WI38 (cell line): ENCODE measurements at regions not wholly inside any gene's neighbourhood (a gene's known extent, or its start where the extent isn't known, plus 50 kb on each side); places are given as distances from the start of the nearest gene placed in this dataset.

ENCODE experiments used
- H3K4me3 ChIP-seq: 2 replicates; pipeline ENCODE4 v1.5.1; 2011; ENCODE audit warnings: low read depth, mild to moderate bottlenecking, control low read depth, low read length
- CTCF ChIP-seq: IDR thresholded peaks from 2 replicates; pipeline ENCODE4 v1.5.1; 2012; ENCODE audit warnings: low read depth, mild to moderate bottlenecking, control low read depth, low read length

DNA sequence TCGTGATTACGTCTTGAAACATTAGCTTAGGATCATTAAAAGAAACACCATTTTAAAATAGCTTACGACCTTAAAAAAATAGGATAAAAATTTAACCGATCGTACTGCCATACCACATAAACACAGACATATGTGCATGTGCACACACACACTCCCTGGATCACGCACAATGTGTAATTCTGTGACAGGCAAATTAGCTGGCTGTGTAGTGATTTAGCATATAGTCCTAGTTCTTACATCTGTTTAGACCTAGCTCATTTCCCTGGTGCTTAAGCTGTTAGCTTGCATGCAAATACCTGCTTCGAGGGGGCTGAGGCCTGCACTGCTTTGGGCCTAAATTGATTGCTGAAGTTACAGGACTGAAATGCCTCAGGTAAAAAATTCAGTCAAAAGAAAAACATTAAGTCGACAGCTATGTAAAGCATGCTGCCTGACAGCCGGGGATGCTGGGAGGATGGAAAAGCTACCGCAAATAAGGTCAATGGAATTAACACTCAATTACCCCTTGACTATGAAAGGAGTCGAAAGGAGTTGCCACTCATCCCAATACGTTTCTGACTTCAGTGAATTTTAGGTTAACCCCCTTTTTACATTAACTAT, 267.1 kb upstream of the FZD8 start:
- no peak for TF ChIP-seq CTCF
- H3K4me3 ChIP-seq: no peak overlapping the region

GRCh38 chr10:35908451-35908850, 266.4 kb upstream of the FZD8 start:
- no peak overlapping the region for H3K4me3 ChIP-seq
- no peak for TF ChIP-seq CTCF

- no peak overlapping the region for H3K4me3 ChIP-seq
- no peak for TF ChIP-seq CTCF
Observed at GRCh38 chr10:35907548-35907947, 265.5 kb upstream of the FZD8 start.

- TF ChIP-seq CTCF: no peak
- no peak overlapping the region for H3K4me3 ChIP-seq
Observed at GRCh38 chr10:35906155-35906554, 264.1 kb upstream of the FZD8 start.

DNA sequence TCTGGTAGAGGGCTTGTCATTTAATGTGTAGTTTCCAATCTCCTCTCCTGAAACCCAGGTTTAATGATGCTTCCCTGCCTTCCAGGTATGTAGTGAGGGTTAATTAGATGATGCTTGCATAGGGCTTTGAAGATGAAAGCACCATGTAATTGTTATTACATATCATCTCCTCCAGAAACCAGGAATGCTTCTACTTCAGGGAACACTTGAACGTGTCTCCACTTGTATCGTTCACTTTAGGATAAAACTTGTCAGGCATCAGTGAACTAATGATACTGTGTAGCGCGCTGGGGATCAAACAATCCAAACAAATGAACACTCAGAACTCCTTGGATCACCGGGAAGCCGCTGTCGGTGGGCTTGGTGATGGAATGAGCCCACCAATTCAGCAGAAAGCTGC, 260.9 kb upstream of the FZD8 start:
- H3K4me3 ChIP-seq: no peak overlapping the region
- no peak for TF ChIP-seq CTCF

- no peak overlapping the region for H3K4me3 ChIP-seq
- no peak for TF ChIP-seq CTCF
Observed at GRCh38 chr10:35898716-35899440, 256.8 kb upstream of the FZD8 start.

GRCh38 chr10:35896001-35896400, 253.9 kb upstream of the FZD8 start:
- TF ChIP-seq CTCF: no peak
- no peak overlapping the region for H3K4me3 ChIP-seq
